GM12875 (cell line): ENCODE measurements at regions not wholly inside any gene's neighbourhood (a gene's known extent, or its start where the extent isn't known, plus 50 kb on each side); places are given as distances from the start of the nearest gene placed in this dataset.

Source experiments
- H3K4me3 ChIP-seq: one replicate; pipeline ENCODE4 v1.5.1; 2011; ENCODE audit warnings: low read depth, low read length, control low read depth
- TF ChIP-seq, protein P1 (sequence below): IDR thresholded peaks from 2 replicates; pipeline ENCODE4 v1.5.1; 2011; ENCODE audit warnings: low read depth, mild to moderate bottlenecking, control low read depth, inconsistent platforms, low read length, moderate library complexity, borderline replicate concordance; ENCODE audit not compliant: insufficient read depth

GRCh38 chr4:3368841-3369760, 72.7 kb upstream of the HGFAC start:
- no peak overlapping the region for H3K4me3 ChIP-seq
- TF ChIP-seq, protein P1, sequence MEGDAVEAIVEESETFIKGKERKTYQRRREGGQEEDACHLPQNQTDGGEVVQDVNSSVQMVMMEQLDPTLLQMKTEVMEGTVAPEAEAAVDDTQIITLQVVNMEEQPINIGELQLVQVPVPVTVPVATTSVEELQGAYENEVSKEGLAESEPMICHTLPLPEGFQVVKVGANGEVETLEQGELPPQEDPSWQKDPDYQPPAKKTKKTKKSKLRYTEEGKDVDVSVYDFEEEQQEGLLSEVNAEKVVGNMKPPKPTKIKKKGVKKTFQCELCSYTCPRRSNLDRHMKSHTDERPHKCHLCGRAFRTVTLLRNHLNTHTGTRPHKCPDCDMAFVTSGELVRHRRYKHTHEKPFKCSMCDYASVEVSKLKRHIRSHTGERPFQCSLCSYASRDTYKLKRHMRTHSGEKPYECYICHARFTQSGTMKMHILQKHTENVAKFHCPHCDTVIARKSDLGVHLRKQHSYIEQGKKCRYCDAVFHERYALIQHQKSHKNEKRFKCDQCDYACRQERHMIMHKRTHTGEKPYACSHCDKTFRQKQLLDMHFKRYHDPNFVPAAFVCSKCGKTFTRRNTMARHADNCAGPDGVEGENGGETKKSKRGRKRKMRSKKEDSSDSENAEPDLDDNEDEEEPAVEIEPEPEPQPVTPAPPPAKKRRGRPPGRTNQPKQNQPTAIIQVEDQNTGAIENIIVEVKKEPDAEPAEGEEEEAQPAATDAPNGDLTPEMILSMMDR: no peak

DNA sequence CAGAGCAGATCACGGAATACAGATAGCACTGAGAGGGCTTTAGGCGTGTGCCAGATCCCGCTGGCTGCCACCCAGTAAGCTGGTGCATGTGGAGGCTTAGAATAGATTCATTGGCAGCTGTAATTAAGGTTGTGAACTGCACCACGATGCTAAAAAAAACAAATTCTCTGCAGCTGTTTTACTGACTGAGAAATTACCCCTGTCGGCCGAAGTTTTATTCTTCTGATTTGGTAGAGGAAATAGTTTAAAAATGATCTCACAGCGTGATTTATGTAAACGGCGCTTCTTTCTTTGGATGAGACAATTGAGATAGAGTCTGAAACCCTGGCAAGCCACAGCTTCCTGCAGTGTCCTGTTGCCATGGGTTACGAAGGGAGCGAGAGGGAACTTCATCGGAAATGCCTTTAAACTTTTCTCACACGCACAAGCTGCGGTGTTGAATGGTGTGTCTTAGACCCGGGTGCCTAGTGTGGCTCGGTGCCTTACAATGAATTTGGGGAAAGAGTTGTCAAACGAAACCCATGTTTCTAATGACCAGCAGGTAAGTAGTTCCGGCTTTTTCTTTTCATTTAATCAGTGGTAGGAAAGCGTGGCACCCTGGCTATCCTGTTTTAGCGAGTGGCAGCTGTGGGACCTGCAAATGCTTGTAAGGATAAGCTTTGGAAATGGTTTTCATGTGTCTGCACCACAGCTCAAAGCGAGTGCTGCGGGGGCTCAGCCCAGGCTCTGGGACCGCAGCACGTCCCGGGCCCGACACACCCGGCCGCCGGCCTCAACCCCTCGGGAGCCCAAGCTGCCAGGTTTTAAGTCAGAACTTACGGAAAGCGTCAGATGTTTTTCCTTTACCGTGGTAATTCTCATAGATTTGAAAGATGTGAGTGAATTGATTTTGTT, 71.7 kb upstream of the HGFAC start:
- TF ChIP-seq, protein P1: no peak
- H3K4me3 ChIP-seq: no peak overlapping the region

GRCh38 chr4:3371033-3372001, 70.5 kb upstream of the HGFAC start:
- TF ChIP-seq, protein P1: no peak
- H3K4me3 ChIP-seq: no peak overlapping the region

DNA sequence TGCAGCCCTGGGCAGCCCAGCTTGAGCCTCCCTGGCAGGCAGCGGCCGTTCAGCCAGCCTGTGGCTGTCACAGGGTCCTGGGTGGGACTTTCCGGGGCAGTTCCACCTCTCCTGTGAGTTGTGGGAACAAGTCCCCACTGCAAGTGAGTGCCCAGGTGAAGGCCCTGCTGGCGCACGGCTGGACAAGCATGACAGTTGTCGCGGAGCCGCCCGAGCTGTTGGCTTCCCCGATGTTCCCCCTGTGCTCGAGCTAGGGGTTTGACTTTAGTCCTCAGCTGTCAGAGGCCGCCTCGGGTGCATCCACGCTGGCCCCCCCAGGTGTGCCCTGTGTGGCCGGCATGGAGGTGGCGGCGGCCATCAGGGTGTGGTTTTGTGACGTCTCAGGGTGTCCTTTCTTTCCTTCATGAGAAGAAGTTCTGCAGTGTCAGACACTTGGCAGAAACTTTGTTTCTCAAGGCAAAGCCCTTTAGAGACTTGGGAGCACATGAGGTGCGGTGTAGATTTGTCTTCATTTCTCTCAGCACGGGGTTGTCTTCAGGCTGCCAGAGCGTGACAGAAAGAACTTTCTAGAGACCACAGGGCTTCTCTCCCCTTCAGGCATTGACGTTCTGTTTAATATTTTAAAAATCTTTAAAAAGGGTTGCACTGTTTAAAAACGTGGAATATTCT, 69.4 kb upstream of the HGFAC start:
- TF ChIP-seq, protein P1: no peak
- no peak overlapping the region for H3K4me3 ChIP-seq

DNA sequence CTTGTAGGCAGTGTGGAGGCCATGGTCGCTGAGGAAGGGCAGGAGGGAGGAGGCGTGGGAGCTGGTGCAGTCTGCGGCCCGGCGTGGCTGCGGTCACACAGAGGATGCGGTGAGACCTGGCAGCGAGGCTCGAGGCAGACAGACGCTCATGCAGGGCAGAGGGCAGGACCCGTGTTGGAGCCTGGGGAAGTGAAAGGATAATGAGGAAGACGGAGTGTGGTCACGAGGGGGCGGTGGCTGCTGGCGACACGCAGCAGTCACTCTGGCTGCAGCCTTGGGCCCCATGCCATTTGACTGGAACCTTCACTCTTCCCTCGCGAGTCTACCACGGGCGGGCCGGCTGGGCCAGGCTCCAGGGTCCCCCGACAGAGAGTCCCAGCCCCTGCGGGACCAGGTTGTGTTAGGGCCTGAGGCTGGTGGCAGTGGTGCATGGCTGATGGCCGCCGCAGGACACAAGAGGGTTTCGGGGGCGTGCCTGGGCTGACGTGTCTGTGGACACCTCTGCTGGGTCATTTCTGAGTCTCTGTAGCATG, 68.8 kb upstream of the HGFAC start:
- TF ChIP-seq, protein P1: no peak
- no peak overlapping the region for H3K4me3 ChIP-seq

- TF ChIP-seq, protein P1: no peak
Observed at GRCh38 chr4:3373468-3373867, 68.3 kb upstream of the HGFAC start.

More at GRCh38 chr4:3373468-3373867, 68.3 kb upstream of the HGFAC start:
- no peak overlapping the region for H3K4me3 ChIP-seq
